ENCODE measurements at regions not wholly inside any gene's neighbourhood (a gene's known extent, or its start where the extent isn't known, plus 50 kb on each side); places are given as distances from the start of the nearest gene placed in this dataset.

GRCh38 chr7:1340461-1341360, 108.0 kb downstream of the UNCX start:
- no peak for TF ChIP-seq CTCF (IDR thresholded peaks at IDR 0.05)
- TF ChIP-seq POLR2A (IDR thresholded peaks at IDR 0.05): no peak

Measured in adrenal gland (tissue), 5 donors.